HG03378 (cell line): ENCODE measurements at regions not wholly inside any gene's neighbourhood (a gene's known extent, or its start where the extent isn't known, plus 50 kb on each side); places are given as distances from the start of the nearest gene placed in this dataset.

Source experiments
- ATAC-seq: cut with Tn5 transposase; IDR thresholded peaks from one replicate; pipeline ENCODE4 v1.9.1; 2021; ENCODE audit warnings: mild to moderate bottlenecking, moderate library complexity; ENCODE audit not compliant: unreplicated experiment

DNA sequence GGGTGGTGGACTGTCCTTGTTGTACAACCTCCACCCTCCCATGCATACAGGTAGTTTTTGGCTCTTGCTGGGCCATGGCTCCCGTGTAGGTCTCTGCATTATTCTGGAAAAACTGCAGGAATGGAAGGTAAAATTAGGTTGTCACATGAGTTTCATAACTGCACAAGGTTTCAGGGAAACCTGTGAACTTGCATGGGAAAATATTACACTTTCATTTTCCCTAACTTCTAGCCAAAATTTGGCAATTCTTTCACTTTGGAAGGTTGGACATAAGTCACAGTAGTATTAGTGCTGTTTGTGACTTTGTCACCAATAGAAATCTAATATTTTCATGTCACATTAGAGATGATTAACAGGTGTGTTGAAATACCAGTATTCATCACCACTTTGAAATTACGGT lies 118.1 kb upstream of the MGAT5 start:
- no peak for ATAC-seq

DNA sequence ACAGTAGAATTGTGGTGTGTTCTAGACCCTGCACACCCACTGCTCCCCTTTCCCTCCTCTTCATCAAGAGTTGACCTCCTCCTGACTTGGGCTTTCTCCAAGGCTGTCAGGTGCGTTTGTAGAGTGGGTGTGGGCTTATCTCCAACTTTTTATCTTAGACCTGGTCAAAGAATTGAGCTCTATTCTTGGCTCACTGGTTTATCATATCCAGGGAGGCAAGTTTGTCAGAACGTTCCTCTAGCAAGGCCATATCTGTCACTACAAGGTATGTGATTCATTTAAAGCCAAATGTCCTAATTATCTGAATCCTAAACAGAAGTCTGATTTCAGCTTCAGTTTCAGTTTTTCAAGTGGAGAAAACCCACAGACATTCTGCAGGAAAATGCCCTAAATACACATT lies 117.1 kb upstream of the MGAT5 start:
- no peak for ATAC-seq

DNA sequence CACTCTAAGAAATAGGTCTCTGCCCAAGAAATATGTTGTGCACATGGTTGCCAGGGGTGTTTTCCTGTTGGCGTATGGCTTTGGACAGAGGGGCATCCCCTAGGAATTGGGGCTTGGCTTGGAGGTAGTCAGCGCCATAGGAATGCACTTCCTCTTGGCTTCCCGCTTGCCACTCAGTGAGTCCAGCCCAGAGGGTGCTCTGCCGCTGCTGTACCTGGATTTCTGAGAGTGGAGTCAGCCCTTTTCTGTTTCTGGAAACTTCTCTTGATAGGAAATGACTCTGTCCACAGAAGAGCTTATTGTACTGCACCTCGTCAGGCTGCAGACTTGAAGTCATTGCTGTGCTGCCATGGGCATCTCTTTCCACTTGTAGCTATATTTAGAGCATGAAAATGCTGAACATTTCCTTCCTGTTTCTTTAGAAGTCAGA lies 116.7 kb upstream of the MGAT5 start:
- ATAC-seq, result no peak

DNA sequence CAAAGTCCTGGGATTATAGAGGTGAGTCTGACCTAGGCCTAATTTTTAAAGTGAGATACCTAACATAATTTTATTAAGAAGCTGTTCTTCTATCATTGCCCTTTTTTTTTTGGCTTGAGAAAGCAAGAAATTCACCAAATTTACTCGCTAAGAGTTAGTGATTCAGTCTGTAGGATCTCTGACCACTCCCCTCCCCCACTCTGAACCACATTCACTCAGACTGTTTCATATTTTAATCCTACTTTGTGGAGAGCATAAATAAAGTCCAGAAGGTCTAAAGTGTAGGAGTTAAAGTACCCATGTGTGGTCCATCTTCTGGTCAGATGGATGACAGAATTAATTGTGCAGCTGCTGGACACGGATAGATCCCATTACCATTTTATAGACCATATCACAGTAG lies 115.8 kb upstream of the MGAT5 start:
- ATAC-seq, result no peak

DNA sequence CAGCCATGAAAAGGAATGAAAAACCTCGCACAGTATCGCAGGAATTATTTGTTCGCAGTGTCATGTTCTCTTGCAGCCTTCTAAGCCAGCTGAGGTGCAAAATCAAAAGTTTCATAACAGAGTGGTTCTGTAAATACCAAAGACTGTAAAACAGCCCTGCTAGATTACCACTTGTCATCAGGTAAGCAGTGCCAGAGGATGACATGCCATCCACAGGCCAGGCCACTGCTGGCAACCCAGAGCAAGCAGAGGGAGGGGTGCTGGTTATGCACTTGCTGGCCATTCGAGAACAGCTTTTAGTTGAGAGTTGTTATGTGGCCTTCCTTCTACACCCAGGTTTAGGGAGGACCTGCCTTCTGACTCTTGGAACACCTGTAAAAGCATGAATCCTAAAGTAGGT lies 114.3 kb upstream of the MGAT5 start:
- ATAC-seq, result no peak

DNA sequence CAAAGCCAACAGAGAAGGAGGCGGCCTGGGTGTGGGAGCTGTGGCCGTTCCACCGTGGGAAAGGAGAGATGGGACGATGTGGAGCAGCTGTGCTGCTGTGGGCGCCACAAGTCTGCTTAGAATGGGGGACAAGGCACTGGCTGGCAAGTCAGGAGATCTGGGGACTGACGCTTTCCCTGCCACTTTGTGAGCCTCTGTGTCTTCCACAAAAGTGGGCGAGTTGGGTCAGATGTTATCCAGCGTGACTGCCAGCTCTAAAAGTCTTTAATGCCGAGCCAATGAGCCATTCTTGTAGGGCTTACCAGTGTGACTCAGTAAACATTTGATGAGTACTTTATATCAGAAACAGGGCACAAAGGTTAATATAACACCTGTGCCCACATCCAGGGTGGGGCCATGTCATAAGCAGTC lies 113.6 kb upstream of the MGAT5 start:
- ATAC-seq, result no peak

DNA sequence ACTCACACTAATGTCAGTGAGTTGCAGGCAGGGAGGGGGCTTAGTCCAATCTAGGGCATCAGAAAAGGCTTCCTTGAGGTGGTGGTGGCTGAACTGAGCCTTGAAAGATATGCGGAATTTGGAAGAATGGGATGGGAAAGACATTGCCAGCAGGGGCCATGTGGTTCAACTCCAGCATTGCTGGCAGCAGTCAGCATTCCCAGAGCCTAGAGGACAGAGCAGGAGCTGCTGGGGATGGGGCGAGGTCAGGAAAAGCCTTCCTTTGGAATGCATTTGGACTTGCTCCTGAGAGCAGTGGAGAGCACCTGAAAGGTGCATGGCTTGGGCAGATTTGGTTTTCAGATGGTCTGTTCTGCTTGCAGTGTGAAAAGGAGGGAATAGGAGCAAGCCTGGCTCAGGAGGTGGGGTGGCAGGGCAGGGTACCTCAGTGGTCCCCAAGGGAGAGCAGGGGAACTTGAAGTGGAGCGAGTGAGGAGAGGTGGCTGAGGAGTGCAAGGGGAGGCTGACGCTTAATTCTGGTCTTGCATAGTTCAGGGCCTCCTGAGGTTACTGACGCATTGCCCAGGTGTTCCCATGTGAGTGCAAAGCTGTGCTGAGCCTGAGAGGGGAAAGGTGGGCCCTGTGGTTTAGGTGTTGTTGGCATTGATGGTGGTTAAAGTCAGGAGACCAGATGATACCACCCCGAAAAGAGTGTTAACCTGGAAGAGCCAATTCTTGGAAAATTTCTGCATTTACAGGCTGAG lies 112.1 kb upstream of the MGAT5 start:
- no peak for ATAC-seq

DNA sequence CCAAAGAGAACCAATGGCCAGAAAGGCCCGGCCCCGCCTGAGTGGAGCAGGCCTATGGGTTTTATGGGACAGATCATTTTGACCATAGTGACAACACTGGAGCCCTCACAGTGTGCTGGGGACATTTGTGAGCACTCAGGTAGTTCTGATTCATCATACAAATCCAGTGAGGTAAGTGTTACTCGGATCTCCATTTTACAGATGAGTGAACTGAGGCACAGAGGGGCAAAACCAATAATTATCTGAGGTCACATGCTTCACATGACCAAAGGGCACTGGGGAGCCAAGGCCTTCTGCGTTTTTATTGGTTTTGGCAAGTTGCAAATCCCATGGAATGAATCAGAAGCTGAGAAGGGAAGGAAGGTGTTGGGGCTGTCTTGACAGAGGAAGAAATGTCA lies 111.5 kb upstream of the MGAT5 start:
- ATAC-seq, result no peak

DNA sequence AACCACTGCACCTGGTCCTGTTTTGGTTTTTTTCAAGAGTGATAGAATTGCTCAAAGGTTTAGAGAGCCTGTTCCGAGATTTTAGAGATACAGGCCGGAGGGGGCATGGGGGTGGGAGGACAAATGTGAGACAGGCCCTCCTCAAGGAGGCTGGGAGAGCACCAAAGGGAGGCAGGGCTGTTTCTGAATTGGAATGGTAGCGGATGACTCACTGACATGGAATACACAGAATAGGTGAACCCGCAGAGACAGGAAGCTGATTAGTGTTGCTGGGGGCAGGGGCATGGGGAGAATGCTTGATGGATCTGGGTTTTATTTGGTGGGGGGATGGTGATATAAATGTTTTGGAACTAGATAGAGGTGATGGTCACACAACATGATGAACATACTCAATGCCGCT lies 111.0 kb upstream of the MGAT5 start:
- ATAC-seq, result no peak

DNA sequence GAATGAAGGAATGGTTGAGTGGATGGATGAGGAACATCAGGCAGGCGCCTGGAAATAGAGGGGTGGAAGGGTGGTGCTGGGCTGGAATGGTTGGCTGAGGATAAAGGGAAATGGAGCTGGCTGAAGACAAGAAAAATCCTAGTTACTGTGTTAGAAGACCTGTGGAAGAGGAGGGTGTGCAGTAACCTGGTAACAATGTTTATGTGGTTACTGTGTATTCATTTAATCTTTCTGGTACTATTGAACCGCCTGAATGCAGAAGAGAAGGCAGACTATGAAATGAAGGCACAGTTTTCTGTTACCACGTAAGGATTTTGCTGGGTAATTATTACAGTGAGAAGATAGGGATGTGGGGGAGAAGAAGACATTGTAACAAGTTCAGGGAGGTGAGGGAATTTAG lies 110.3 kb upstream of the MGAT5 start:
- no peak for ATAC-seq

DNA sequence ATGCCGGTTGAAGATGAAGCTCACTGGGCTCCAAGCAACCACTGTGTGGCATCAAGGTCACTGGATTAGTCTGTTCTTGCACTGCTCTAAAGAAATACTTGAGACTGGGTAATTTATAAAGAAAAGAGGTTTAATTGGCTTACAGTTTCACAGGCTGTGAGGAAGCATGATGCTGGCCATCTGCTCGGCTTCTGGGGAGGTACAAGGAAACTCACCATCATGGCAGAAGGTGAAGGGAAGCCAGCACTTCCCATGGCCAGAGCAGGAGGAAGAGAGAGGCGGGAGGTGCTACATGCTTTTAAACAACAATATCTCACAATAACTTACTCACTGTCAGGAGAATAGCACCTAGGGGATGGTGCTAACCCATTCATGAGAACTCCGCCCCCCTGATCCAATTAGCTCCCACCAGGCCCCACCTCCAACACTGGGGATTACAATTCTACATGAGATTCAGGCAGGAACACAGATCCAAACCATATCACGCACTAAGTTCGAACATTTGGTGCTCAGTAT lies 109.7 kb upstream of the MGAT5 start:
- no peak for ATAC-seq

DNA sequence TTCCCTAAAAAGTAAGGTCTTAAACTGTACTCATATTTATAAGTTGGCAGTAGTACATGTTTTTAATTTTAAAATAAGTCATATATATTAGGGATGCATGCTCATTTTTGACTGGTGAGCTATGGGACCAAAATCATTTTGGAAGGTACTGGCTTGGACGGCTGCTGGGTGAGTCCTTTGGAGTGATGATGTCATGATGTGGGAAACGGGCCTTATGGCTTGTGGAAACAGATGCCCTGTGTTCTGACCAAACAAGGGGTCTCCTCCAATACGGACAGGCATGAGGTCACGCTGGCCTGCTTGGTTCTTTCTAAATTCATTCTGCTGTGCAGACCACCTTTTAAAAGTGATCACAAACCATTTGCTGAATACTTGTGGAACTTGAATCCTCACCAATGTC lies 109.2 kb upstream of the MGAT5 start:
- no peak for ATAC-seq

DNA sequence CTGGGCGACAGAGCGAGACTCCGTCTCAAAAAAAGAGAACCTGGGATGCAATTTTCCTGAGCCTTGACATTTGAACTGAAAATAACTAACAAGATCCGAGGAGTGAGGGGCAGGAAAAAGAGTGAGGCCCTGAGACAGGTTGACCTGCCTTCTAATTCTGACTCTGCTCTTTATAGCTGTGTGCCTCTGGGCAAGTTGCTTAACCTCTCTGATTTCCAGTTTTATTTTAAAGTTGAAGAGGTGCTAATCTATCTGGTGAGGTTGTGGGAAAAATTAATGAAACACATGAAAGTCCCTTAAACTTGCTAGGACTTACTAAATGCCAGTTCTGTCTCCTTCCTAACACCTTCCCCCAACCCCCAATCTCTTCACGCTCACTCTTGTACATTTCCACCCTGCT lies 108.4 kb upstream of the MGAT5 start:
- ATAC-seq, result no peak

DNA sequence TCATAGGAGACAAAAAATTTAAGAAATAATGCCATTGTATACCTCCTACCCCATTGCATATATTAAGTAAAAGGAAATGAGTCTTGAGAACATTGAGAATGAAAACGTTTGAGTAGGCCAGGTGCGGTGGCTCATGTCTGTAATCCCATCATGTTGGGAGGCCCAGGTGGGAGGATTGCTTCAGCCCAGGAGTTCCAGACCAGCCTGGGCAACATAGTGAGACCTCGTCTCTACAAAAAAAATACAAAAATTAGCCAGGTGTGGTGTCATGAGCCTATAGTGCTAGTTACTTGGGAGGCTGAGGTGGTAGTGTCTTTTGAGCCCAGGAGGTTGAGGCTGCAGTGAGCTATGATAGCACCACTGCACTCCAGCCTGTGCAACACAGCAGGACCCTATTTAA lies 107.7 kb upstream of the MGAT5 start:
- ATAC-seq, result no peak

DNA sequence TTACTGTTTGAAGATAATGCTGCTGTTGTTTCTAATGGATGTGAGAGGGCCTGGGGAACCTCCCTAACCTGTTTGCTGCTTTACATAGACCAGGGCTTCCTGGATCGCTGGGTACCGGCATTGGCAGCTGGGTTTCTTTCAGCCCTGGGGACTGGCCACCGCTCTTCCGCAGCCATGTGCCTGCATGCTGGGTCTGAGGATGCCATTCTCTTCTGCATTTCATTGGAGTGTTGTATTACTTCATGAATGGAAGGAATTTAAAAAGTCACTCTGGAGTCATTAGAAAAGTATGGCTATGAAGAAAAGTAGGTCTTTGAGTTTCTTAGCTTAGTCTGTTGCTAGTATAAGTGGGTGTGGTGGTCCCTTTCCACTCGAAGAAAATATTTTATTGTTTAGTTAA lies 107.3 kb upstream of the MGAT5 start:
- ATAC-seq, result no peak

DNA sequence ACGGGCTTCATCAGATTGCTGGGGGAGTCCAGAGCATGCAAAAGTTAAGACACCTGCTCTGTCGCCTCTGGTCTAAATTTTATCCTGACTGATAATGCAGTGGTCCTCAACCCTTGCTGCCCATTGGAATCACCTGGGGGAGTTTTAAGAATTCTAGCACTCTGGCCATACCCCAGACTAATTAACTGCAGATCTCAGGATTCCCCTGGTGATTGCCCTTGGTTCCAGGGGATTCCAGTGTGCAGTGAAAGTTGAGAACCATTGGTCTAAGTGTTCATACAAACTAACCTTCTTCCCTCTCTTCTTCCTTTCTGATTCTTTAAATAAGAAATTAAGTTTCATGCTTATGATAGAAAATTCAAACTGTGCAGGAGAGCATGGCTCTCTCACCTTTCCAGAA lies 105.7 kb upstream of the MGAT5 start:
- no peak for ATAC-seq

DNA sequence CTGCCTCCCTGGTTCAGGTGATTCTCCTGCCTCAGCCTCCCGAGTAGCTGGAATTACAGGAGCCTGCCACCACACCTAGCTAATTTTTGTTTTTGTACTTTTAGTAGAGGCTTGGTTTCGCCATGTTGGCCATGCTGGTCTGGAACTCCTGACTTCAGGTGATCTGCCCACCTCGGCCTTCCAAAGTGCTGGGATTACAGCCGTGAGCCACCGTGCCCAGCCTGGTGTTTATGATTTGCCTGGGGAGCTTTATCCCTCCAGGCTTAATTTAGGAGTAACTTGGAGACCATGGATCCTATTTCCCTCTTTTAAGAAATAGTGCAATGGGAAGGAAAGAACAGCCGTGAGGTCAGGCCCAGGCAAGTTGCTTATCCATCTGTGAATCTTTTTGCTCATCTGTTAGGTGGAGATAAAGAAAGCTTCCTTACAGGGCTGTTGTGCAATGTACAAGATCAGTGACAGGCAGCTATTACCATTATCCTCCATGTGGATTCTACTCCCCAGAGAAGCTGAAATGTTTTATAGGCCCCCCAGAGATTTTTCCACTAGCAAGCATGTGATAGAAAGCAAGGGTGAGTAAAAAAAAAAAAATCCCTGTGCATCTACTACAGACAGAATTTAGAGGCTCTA lies 104.9 kb upstream of the MGAT5 start:
- no peak for ATAC-seq

DNA sequence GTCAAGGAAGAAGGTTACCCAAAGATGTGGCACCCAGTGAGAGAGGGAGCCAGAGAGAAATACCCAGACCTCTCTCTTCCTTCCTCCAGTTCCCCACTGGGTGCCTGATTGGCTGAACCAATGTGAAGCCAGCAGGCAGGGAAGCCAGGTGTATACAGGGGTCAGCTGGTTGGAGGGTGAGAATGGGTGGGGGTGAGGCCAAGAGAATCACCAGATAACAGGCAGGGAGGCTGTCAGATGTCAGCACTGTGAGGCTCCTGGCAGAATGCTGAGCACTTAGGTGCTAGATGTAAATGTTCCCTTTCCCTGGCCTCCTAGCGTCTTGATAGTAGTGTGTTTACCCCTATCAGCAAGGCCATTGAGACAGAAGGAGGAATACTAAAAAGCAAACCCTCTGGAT lies 104.0 kb upstream of the MGAT5 start:
- no peak for ATAC-seq

DNA sequence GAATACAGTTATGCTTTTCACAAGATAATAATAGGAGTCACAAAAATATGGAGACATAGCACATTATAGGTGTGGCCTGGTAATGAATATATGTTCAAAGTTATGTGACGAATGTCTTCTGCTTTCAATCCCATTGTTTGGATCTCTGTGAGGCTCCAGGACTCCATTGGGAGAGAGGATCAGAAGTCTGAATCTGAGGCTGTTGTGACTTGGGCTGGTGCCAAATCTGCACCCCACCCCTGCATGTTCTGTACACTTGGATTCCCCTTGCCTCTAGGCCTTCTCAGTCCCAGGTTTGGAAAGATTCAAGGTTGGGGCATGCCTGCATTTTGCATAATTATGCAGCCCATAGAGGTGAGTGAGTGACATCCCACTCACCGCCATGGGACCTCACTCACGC lies 103.1 kb upstream of the MGAT5 start:
- no peak for ATAC-seq

DNA sequence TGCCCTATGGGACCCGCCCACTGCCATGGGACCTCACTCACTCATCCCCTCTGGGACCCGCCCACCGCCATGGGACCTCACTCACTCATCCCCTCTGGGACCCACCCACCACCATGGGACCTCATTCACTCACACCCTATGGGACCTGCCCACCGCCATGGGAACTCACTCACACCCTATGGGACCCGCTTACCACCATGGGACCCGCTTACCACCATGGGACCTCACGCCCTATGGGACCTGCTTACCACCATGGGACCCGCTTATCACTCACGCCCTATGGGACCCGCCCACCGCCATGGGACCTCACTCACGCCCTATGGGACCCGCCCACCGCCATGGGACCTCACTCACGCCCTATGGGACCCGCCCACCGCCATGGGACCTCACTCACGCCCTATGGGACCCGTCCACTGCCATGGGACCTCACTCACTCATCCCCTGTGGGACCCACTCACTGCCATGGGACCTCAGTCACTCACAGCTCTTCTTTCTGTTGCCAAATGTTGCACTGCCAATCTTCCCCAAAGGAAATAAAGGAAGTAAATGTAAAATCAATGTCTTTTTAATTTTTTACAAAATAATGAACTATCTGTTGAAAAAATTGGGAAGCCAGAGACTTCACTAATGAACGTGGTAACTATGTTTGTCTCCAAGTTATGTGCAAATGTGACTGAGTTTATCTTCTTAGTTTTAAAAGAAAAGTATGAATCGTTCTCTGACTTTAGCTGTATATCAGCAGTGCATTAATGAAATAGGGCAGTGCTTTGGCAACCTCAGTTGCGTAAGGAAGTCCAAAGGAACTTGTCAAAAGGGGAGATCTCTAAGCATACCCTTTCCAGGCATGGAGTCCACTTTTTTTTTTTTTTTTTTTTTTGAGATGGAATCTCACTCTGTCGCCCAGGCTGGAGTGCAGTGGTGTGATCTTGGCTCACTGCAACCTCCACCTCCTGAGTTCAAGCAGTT lies 101.5 kb upstream of the MGAT5 start:
- no peak for ATAC-seq

DNA sequence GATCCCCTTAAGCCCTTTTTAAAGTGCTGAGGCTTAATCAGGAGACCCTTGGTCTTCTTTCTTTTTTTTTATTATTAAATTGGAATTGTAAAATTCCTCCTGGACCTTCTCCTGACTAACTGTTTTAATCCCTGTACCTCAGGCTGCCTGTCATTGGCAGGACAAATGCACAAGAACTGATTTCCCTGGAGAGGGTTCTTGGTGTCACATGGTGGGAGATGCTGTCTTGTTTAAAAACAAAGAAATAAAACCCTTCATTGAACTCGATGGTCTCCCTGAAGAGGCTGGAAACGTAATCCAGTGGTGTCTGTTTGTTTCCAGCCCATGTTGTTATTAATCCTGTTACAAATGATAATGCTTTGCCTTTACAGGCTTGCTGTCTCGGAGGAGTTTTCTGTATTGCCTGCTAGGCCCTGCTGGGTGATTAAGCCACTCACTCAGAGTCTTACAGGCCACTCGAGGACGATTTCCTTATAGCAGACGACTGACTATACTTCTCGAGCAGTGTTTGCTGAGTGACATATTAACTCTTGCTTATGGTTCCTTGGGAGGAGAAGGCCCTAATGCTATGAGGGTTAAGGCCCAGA lies 100.5 kb upstream of the MGAT5 start:
- ATAC-seq, result no peak
